Right lobe of liver (tissue), 4 donors: ENCODE measurements at regions not wholly inside any gene's neighbourhood (a gene's known extent, or its start where the extent isn't known, plus 50 kb on each side); places are given as distances from the start of the nearest gene placed in this dataset.

Experiments
- POLR2A ChIP-seq: fragments of 450-650 bp; IDR thresholded peaks from one replicate; pipeline ENCODE4 v1.6.1; 2017; ENCODE audit warnings: antibody characterized with exemption, mild to moderate bottlenecking
- TF ChIP-seq, protein P1 (sequence below), 4 donors: fragments of 200-600 bp in 3 of 4; fragments of 450-650 bp in 1 of 4; IDR thresholded peaks; one replicate each; pipeline versions ENCODE4 v1.5.1 to v1.8.0; 2016 to 2022; ENCODE audit warnings: antibody characterized with exemption in 4 of 4, mild to moderate bottlenecking in 2 of 4
- donor health status: DM: no; HTN: no; CAD: no.
- donor health status: DM: no; HTN: no; CAD: no.
- donor health status: DM: no; HTN: yes; CAD: no.

DNA sequence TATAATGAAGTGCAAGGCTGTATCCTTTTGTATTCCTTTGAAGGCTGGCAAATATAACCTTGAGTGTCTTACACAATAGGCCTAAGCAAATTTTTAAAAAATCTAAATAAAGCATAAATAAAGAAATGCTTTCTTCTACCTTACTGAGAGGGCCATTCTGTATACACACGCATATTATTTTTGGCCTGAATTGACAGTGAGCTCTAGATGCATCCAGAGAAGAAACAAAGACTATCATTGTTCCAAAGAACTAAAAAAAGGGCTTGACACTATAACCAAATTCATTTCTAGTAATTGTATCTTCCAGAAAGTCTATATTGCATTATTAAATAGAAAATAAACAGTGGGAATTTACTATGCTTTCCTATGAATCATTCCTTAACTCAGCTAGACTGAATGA lies 100.2 kb downstream of the MAGEB17 start:
- TF ChIP-seq, protein P1, sequence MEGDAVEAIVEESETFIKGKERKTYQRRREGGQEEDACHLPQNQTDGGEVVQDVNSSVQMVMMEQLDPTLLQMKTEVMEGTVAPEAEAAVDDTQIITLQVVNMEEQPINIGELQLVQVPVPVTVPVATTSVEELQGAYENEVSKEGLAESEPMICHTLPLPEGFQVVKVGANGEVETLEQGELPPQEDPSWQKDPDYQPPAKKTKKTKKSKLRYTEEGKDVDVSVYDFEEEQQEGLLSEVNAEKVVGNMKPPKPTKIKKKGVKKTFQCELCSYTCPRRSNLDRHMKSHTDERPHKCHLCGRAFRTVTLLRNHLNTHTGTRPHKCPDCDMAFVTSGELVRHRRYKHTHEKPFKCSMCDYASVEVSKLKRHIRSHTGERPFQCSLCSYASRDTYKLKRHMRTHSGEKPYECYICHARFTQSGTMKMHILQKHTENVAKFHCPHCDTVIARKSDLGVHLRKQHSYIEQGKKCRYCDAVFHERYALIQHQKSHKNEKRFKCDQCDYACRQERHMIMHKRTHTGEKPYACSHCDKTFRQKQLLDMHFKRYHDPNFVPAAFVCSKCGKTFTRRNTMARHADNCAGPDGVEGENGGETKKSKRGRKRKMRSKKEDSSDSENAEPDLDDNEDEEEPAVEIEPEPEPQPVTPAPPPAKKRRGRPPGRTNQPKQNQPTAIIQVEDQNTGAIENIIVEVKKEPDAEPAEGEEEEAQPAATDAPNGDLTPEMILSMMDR (IDR thresholded peaks at IDR 0.05), result no peak
- TF ChIP-seq POLR2A, result no peak
